Uterus (tissue), 3 donors: ENCODE measurements at regions not wholly inside any gene's neighbourhood (a gene's known extent, or its start where the extent isn't known, plus 50 kb on each side); places are given as distances from the start of the nearest gene placed in this dataset.

Source experiments
- DNase-seq, 2 donors: peaks; one replicate each; pipeline ENCODE4 v3.0.0-alpha.2; 2019 to 2020
- H3K27ac ChIP-seq, 2 donors: fragments of 200-600 bp; sonication (generic); 1 replicate in 1 of 2; 2 replicates in 1 of 2; pipeline ENCODE4 v1.5.1; 2016 to 2018
- H3K27me3 ChIP-seq, 2 donors: fragments of 200-600 bp; sonication (generic); one replicate each; pipeline ENCODE4 v1.5.1; 2018 to 2019; ENCODE audit warnings: control low read depth in 1 of 2
- H3K36me3 ChIP-seq, 2 donors: fragments of 200-600 bp; sonication (generic); one replicate each; pipeline ENCODE4 v1.5.1; 2019; ENCODE audit warnings: control low read depth in 1 of 2
- H3K4me1 ChIP-seq, 2 donors: fragments of 200-600 bp; sonication (generic); one replicate each; pipeline ENCODE4 v1.5.1; 2018 to 2019; ENCODE audit warnings: control low read depth in 1 of 2
- H3K4me3 ChIP-seq, 2 donors: fragments of 200-600 bp; sonication (generic); 1 replicate in 1 of 2; 2 replicates in 1 of 2; pipeline ENCODE4 v1.5.1; 2018 to 2019; ENCODE audit warnings: mild to moderate bottlenecking in 1 of 2
- H3K9me3 ChIP-seq, 2 donors: fragments of 200-600 bp; sonication (generic); one replicate each; pipeline ENCODE4 v1.5.1; 2019; ENCODE audit warnings: control low read depth in 1 of 2
- POLR2A ChIP-seq, 2 donors: fragments of 450-650 bp; IDR thresholded peaks; one replicate each; pipeline ENCODE4 v1.6.1; 2016; ENCODE audit warnings: antibody characterized with exemption in 2 of 2, mild to moderate bottlenecking in 1 of 2, moderate library complexity in 1 of 2
- intact Hi-C: fragments of 100-400 bp; cut with DNase I; formaldehyde crosslinking; loops from one replicate; pipeline ENCODE4 v1.15.1; 2023; ENCODE audit warnings: low total_unique reads
- TF ChIP-seq, protein P1 (sequence below), 4 experiments: fragments of 200-600 bp in 2 of 4; fragments of 450-650 bp in 2 of 4; sonication (generic) in 2 of 4; IDR thresholded peaks; one replicate each; pipeline ENCODE4 v1.5.1; 2016 to 2019; ENCODE audit warnings: antibody characterized with exemption in 4 of 4, mild to moderate bottlenecking in 2 of 4, moderate library complexity in 1 of 4
- donor health status: DM: yes; HTN: yes; CAD: no.

DNA sequence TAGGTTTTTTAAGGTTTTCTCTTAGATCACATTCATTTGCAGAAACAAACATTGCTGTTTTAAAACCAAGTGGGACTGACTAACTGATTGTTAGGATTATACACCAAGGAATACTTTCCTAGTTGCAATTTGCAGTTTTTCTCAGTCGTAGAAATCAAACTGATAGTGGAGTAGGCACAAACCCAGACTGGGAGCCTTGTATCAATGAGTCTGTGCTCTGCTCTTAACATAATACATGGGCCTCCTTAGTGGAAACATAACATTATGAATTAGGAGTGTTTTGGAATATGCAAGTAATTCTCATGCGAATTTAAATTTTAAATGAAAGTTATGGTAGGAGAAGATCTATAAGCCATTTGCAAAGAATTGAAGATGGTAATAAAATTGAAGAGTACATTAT, 223.5 kb downstream of the CLCN4 start:
- no peak for DNase-seq
- intact Hi-C loops: no loop called here
- no peaks in the 10 kb centered on the region for H3K27me3 ChIP-seq
- no peak overlapping the region for H3K27ac ChIP-seq
- peaks cover 0 to 6% of the 10 kb centered on the region in 2 donors for H3K9me3 ChIP-seq
- H3K36me3 ChIP-seq: no peaks in the 10 kb centered on the region
- no peak overlapping the region for H3K4me3 ChIP-seq
- no peaks in the 10 kb centered on the region for H3K4me1 ChIP-seq
- TF ChIP-seq POLR2A (IDR thresholded peaks at IDR 0.05): no peak
- TF ChIP-seq, protein P1, sequence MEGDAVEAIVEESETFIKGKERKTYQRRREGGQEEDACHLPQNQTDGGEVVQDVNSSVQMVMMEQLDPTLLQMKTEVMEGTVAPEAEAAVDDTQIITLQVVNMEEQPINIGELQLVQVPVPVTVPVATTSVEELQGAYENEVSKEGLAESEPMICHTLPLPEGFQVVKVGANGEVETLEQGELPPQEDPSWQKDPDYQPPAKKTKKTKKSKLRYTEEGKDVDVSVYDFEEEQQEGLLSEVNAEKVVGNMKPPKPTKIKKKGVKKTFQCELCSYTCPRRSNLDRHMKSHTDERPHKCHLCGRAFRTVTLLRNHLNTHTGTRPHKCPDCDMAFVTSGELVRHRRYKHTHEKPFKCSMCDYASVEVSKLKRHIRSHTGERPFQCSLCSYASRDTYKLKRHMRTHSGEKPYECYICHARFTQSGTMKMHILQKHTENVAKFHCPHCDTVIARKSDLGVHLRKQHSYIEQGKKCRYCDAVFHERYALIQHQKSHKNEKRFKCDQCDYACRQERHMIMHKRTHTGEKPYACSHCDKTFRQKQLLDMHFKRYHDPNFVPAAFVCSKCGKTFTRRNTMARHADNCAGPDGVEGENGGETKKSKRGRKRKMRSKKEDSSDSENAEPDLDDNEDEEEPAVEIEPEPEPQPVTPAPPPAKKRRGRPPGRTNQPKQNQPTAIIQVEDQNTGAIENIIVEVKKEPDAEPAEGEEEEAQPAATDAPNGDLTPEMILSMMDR (IDR thresholded peaks at IDR 0.05): no peak

DNA sequence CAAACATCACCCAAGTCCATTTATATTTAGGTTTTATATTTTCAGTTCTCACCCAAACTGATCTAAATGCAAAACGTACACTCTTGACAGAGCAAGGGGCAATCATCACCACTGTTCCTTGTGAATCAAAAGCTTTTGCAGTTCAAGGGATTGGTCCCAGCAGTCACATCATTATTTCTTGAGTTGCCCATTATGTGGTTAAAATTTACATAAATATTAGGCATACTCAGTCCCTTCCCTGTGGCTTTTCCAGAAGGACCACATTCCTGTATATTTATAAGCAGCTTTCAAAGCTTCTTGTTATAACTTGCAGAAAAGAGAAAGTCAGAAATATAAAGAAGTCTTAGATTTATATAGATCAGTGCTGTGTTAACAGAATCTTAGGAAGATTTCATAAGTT, 224.4 kb downstream of the CLCN4 start:
- Histone ChIP-seq H3K4me1 (no peaks in the 10 kb centered on the region), H3K27ac (no peak overlapping the region), H3K36me3 (no peaks in the 10 kb centered on the region), H3K4me3 (no peak overlapping the region), H3K9me3 (peaks cover 0 to 6% of the 10 kb centered on the region in 2 donors), H3K27me3 (no peaks in the 10 kb centered on the region)
- intact Hi-C loops: no loop called here
- TF ChIP-seq, protein P1 (IDR thresholded peaks at IDR 0.05): no peak
- no peak for TF ChIP-seq POLR2A (IDR thresholded peaks at IDR 0.05)
- no peak for DNase-seq

DNA sequence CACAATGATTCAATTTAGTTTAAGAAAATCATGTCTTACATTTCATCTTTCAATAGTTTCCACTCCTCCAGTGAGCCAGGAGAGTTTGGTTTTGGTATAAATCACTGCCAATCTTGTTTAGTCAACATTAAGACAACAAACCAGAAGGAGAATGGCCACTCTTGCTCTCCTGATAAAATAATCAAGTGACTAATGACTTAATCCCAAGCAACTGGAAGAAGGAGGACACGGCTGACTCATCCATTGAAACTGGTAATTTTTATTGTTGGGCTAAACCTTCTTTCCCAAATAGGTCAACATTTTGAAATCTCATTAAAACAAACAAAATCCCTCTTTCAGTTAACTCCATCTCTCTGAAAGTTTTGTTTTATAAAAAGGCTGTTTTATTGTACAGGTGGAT, 230.2 kb downstream of the CLCN4 start:
- no peak for DNase-seq
- no peak overlapping the region for H3K27ac ChIP-seq
- TF ChIP-seq POLR2A (IDR thresholded peaks at IDR 0.05): no peak
- TF ChIP-seq, protein P1 (IDR thresholded peaks at IDR 0.05): no peak
- intact Hi-C loops: no loop called here
- H3K4me1 ChIP-seq: no peaks in the 10 kb centered on the region
- no peaks in the 10 kb centered on the region for H3K9me3 ChIP-seq
- H3K4me3 ChIP-seq: no peak overlapping the region
- H3K27me3 ChIP-seq: no peaks in the 10 kb centered on the region
- no peaks in the 10 kb centered on the region for H3K36me3 ChIP-seq

DNA sequence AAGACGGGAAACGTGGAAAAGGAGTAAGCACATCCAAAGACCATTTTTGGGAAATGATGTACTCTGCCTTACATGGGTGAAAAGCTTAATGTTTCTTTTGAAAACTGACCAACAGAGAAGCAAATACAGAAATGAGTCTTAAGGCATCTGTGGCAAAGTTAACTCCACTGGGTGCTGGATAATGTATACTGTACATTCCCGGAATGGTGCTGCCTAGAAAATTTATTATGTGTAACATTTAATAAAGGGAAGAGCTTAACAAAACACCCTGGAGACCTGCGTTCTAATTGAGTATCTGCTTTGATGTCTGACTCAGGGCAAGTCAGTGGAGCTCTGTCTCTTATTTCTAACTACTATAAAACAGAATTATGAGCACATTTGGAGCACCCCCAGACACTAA, 230.2 kb downstream of the MID1 start:
- no peaks in the 10 kb centered on the region for H3K27me3 ChIP-seq
- H3K4me1 ChIP-seq: no peaks in the 10 kb centered on the region
- no peak for DNase-seq
- H3K27ac ChIP-seq: no peak overlapping the region
- no peaks in the 10 kb centered on the region for H3K36me3 ChIP-seq
- intact Hi-C loops: no loop called here
- TF ChIP-seq, protein P1 (IDR thresholded peaks at IDR 0.05): no peak
- TF ChIP-seq POLR2A (IDR thresholded peaks at IDR 0.05): no peak
- H3K4me3 ChIP-seq: no peak overlapping the region
- no peaks in the 10 kb centered on the region for H3K9me3 ChIP-seq

DNA sequence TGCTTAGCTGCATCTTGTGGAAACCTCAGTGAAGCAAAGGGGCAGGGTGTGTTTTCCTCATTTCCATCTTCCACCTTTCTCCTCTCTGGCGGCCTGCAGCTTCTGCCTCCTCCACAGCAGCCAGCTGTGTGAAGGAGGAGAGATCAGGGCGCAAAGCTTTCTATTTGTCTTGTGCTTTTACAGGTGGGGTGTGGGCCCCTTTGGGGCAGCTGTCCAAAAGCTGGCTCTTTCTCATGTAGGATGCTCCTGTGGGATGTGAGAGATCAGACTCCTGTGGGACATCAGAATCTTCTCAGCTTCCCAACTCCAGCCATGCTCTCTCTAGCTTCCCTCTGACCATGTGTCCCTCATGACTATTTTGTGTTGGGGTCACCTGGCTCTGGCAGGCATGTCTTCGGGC, 227.1 kb downstream of the MID1 start:
- Histone ChIP-seq H3K9me3 (no peaks in the 10 kb centered on the region), H3K36me3 (no peaks in the 10 kb centered on the region), H3K4me1 (no peaks in the 10 kb centered on the region), H3K4me3 (no peak overlapping the region), H3K27me3 (no peaks in the 10 kb centered on the region), H3K27ac (no peak overlapping the region)
- DNase-seq: no peak
- intact Hi-C loops: no loop called here
- TF ChIP-seq POLR2A (IDR thresholded peaks at IDR 0.05): no peak
- TF ChIP-seq, protein P1 (IDR thresholded peaks at IDR 0.05): no peak
